Peyer's patch (tissue), 4 donors: ENCODE measurements at regions not wholly inside any gene's neighbourhood (a gene's known extent, or its start where the extent isn't known, plus 50 kb on each side); places are given as distances from the start of the nearest gene placed in this dataset.

Experiments
- CTCF ChIP-seq, 6 experiments: fragments of 450-650 bp in 4 of 6; fragments of 200-600 bp in 2 of 6; sonication (generic) in 1 of 6; IDR thresholded peaks; one replicate each; pipeline ENCODE4 v1.5.1; 2017 to 2019; ENCODE audit warnings: antibody characterized with exemption in 6 of 6, mild to moderate bottlenecking in 3 of 6, moderate library complexity in 1 of 6
- POLR2A ChIP-seq, 2 donors: fragments of 450-650 bp; IDR thresholded peaks; one replicate each; pipeline ENCODE4 v1.5.1; 2017; ENCODE audit warnings: antibody characterized with exemption in 2 of 2, mild to moderate bottlenecking in 2 of 2, moderate library complexity in 2 of 2

DNA sequence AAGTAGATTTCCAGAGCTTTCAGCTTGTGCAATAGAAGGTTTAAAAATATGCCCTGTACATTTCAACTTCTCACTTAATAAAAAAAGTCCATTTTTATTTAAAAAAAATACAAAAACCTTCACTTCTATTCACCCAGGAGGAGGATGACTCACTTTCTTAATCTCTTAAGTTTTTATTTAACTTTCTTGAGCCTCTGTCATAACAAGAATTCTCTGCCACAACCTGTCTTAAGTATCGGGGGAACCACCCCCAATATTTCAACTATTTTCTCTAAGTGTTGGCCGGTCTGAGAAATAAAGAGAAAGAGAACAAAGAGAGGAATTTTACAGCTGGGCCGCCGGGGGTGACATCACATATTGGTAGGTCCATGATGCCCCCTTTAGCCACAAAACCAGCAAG, 58.4 kb downstream of the LRATD1 start:
- no peak for TF ChIP-seq CTCF (IDR thresholded peaks at IDR 0.05)
- no peak for TF ChIP-seq POLR2A (IDR thresholded peaks at IDR 0.05)
